HG03460 (cell line): ENCODE measurements at regions not wholly inside any gene's neighbourhood (a gene's known extent, or its start where the extent isn't known, plus 50 kb on each side); places are given as distances from the start of the nearest gene placed in this dataset.

ENCODE experiments used
- ATAC-seq: cut with Tn5 transposase; IDR thresholded peaks from one replicate; pipeline ENCODE4 v1.9.1; 2021; ENCODE audit not compliant: unreplicated experiment

DNA sequence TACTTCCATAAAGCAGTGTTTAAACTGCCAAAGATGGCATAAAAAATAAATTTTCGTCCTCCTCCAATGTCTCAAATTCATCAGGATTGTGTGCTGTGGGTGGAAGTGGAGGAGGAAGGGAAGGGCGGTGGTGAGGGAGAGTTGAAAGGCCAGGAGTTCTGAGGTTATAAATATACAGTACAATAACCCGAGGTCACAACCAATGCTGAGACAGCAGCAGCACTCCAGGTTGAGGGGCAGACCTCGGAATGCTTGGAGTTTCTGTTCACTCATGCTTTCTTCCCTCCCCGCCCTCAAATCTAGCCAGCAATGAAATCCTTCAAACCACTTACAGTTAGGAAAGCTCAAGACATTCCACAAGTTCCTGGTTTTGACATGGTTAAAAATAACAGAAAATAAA lies 134.0 kb upstream of the SMAD1 start:
- no peak for ATAC-seq

- ATAC-seq: no peak
These were observed 135.6 kb upstream of the SMAD1 start for GRCh38 chr4:145346081-145346480.

DNA sequence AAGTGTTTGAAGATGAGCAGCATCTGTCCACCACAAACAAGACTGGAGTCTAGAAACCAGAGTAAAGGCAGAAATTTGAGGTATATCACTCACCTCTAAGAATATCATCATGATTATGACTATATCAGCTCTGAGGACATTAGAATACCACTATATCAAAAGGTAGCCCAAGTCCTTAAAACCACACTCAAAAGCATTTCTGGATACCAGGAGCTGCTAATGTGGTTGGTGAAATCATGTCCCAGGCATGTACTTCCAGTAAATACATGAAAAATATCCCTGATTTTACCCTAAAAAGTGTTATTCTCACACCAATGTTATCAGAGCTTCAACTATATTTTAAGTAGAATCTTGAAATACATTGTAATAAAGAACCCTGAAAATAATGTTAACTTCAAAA lies 136.3 kb upstream of the SMAD1 start:
- ATAC-seq: no peak

- no peak for ATAC-seq
These were observed 140.3 kb upstream of the SMAD1 start for GRCh38 chr4:145341381-145341780.

- no peak for ATAC-seq
These were observed 141.5 kb upstream of the SMAD1 start for GRCh38 chr4:145340071-145340675.

DNA sequence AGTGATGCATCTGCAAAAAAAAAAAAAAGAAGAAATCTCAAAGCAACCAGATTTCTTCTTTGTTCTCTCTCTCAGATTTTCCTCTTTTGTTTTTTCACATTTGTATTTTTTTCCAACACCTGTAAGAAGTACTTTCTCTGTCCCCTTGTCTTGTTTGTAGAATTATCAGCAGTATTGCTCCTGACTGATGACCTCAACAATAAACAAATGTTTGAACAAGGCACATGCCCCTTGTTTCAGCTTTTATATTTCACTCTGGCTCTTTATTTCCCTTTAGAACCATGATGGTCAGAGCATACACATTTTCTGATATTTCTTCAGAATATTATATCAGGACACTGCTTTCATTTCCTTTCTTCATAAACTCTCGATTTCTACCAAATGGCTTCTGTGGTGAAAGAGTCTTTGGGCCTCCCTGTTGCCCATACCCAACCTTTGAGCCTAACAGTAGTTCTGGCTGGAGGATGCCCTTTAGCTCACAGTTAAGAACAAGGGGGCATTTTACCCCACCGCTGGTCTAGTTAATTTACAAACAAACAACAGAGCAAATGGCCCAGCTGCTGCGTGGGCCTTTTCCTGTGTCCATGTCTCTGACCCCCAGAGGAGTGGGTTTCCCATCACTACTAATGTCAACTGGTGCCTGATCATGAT lies 142.5 kb upstream of the SMAD1 start:
- ATAC-seq: no peak

- no peak for ATAC-seq
These were observed 143.1 kb upstream of the SMAD1 start for GRCh38 chr4:145338568-145338967.

DNA sequence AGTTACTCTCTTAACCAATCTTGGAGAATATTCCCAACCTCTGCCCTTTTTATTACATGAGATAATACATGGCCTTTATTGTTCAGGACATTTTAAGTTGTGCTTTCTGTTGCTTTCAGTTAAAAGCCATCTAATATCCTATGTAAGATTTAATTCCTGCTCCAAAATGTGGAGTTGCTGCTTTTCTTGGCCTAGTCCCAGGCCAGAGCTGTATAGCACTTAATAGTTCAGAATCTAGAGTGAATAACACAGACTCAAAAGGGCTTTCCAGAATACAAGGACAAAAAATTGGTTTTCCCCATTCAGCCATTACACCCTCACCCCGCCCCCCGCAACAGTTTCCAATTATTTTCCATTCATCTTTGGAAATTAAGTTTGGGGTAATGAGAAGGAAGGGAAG lies 144.3 kb upstream of the SMAD1 start:
- ATAC-seq: no peak

- ATAC-seq: no peak
These were observed 147.9 kb upstream of the SMAD1 start for GRCh38 chr4:145333786-145334185.

- ATAC-seq: no peak
These were observed 146.1 kb upstream of the OTUD4 start for GRCh38 chr4:145326491-145326890.

DNA sequence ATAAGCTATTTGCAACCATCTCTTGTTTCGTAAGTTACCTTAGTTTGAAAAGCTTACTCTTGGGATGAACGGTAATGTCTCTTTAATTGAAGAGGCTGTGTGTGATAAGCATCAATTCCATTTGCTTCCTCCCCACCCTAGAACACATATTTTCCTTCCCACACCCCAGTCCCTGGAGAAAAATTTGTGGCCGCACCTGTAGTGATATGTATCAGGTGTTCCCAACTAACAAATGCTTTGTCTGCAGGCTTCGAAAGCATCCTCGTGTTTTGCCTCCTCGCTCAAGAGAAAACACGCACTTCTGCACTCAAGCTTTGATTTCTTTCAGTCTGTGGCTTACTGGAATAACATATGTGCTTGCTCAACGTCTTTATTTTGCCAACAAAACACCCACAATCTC lies 143.8 kb upstream of the OTUD4 start:
- no peak for ATAC-seq

- no peak for ATAC-seq
These were observed 139.9 kb upstream of the OTUD4 start for GRCh38 chr4:145320294-145320693.

- ATAC-seq: no peak
These were observed 139.4 kb upstream of the OTUD4 start for GRCh38 chr4:145319751-145320150.

- no peak for ATAC-seq
These were observed 136.6 kb upstream of the OTUD4 start for GRCh38 chr4:145316897-145317574.

DNA sequence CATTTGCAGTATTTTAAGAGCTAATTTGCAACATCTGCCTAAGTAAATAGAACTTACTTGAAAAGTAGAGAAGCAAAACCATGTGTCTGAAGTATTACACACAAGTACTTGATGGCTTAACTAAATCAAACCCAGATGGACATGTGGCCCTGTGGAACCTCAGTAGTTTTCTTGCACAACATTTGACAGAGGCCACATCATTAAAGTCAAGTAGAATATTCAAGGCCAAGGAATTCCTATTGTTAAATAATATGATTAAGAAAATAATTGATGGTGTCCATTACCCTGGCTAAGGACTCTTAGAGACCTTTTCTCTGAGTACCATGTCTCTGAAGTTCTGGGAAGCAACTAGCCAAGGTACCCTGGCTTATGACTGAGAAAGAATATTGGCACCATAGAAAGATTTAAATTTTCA lies 135.4 kb upstream of the OTUD4 start:
- ATAC-seq: no peak

DNA sequence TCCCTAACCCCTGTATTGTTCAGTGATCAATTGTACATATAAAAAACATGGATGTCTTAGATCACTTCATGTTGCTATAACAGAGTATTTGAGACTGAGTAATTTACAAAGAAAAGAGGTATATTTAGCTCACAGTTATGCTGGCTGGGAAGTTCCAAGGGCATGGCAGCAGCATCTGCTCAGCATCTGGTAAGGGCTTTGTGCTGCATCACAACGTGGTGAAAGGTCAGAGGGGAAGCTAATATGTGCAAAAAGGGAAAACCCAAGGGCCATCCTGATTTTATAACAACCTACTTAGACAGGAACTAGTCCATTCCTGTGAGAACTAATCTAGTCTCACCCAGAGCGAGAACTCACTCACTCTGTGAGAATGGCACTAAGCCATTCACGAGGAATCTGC lies 128.2 kb upstream of the OTUD4 start:
- ATAC-seq: no peak

DNA sequence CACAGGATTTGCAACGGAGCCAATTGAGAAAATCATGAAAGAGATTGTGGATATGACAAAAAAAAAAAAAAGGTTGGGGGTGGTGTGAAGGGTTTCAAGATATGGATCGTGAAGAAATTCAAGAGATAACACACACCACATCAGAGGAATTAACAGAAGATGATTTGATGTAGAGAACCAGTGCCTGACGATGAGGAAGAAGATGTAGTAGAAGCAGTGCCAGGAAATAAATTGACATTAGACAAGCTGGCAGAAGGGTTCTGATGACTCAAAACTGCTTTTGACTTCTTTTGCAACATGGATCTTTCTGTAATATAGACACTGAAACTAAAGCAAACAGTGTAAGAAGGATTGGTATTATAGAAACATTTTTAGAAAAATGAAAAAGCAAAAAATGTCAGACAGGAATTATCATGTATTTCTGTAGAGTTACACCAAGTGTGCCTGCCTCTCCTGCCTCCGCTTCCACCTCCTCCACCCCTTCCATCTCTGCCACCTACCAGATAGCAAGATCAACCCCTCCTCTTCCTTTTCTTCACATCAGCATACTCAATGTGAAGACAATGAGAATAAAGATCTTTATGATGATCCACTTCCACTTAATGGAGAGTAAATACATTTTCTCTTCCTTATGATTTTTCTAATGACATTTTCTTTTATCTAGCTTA lies 127.5 kb upstream of the OTUD4 start:
- ATAC-seq: no peak

DNA sequence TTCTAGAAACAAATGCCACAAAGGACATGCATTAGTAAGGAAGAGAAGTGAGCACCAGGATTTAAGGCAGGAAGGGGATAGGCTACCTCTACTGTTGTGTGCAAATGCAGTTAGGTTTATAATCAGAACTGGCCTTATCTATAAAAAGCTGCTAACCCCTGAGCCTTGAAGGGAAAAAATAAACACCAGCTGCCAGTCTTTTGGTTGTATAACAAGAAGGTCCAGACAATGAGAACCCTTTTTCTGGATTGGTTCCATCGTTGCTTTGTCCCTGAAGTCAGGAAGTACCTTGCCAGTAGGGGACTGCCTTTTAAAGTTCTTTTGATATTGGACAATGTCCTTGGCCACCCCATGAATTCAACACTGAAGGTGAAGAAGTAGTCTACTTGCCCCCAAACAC lies 126.7 kb upstream of the OTUD4 start:
- no peak for ATAC-seq

- no peak for ATAC-seq
These were observed 122.3 kb upstream of the OTUD4 start for GRCh38 chr4:145302725-145303124.

DNA sequence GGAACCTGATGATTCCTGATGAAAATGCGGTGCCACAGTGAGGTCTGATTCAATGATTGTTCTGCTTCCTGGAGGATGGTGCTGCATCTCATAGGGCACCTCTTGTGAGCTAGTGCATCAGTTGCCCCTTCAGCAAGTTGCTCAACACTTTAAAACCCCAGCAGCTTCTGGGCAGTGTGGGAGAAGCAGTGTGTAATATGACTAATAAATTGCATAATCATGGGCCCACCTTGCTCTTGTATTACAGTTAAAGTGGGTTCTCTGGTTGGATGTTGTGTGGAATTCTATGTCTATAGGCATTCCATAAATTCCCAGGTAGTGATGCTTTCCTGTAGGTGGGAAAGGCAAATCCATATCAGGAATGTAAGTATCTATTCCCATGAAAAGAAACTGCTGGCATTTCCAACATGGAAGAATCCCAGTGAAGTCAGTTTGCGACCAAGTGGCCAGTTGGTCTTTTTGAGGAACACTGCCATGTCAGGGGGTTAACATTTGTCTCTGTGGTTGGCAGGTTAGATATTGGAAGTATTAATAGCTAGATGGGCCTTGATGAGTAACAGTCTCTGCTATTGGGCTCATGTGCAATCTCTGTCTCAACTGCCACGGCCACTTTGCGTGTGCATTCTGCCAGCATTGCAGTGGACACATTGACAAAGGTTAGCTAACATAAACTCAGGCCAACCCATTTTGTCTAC lies 121.1 kb upstream of the OTUD4 start:
- no peak for ATAC-seq

GRCh38 chr4:145299380-145300076 lies 119.1 kb upstream of the OTUD4 start:
- peak; percentile 88 for ATAC-seq
